ENCODE measurements at regions not wholly inside any gene's neighbourhood (a gene's known extent, or its start where the extent isn't known, plus 50 kb on each side); places are given as distances from the start of the nearest gene placed in this dataset.

GRCh38 chr1:36554323-36554628, 71.6 kb upstream of the CSF3R start:
- DNase-seq (ENCODE audit: low read depth in 3 of 3), result no peak

- DNase-seq (ENCODE audit: low read depth in 3 of 3), result peak; percentile 42 to 73 (median 55)
Measured at GRCh38 chr1:36553591-36554322, 71.0 kb upstream of the CSF3R start.

- DNase-seq (ENCODE audit: low read depth in 3 of 3), result no peak
Measured at GRCh38 chr1:36542962-36543515, 60.3 kb upstream of the CSF3R start.

GRCh38 chr1:36542024-36542961, 59.6 kb upstream of the CSF3R start:
- DNase-seq (ENCODE audit: low read depth in 3 of 3), result no peak

GRCh38 chr1:36540056-36540455, 57.3 kb upstream of the CSF3R start:
- DNase-seq (ENCODE audit: low read depth in 3 of 3), result no peak

- no peak for DNase-seq (ENCODE audit: low read depth in 3 of 3)
Measured at GRCh38 chr1:36539526-36539925, 56.8 kb upstream of the CSF3R start.

GRCh38 chr1:36537991-36538390, 55.3 kb upstream of the CSF3R start:
- DNase-seq (ENCODE audit: low read depth in 3 of 3), result no peak

- no peak for DNase-seq (ENCODE audit: low read depth in 3 of 3)
Measured at GRCh38 chr1:36537190-36537768, 54.6 kb upstream of the CSF3R start.

GRCh38 chr1:36536727-36537126, 54.0 kb upstream of the CSF3R start:
- DNase-seq (ENCODE audit: low read depth in 3 of 3), result no peak

GRCh38 chr1:36534711-36535412, 52.1 kb upstream of the CSF3R start:
- no peak for DNase-seq (ENCODE audit: low read depth in 3 of 3)

GRCh38 chr1:36533897-36534296, 51.2 kb upstream of the CSF3R start:
- no peak for DNase-seq (ENCODE audit: low read depth in 3 of 3)

GRCh38 chr1:36532810-36533401, 50.2 kb upstream of the CSF3R start:
- no peak for DNase-seq (ENCODE audit: low read depth in 3 of 3)
